Uterus (tissue), 2 donors: ENCODE measurements at regions not wholly inside any gene's neighbourhood (a gene's known extent, or its start where the extent isn't known, plus 50 kb on each side); places are given as distances from the start of the nearest gene placed in this dataset.

Source experiments
- POLR2A ChIP-seq, 2 donors: fragments of 450-650 bp; IDR thresholded peaks; one replicate each; pipeline ENCODE4 v1.6.1; 2016; ENCODE audit warnings: antibody characterized with exemption in 2 of 2, mild to moderate bottlenecking in 1 of 2, moderate library complexity in 1 of 2
- TF ChIP-seq, protein P1 (sequence below), 4 experiments: fragments of 200-600 bp in 2 of 4; fragments of 450-650 bp in 2 of 4; sonication (generic) in 2 of 4; IDR thresholded peaks; one replicate each; pipeline ENCODE4 v1.5.1; 2016 to 2019; ENCODE audit warnings: antibody characterized with exemption in 4 of 4, mild to moderate bottlenecking in 2 of 4, moderate library complexity in 1 of 4

- TF ChIP-seq, protein P1, sequence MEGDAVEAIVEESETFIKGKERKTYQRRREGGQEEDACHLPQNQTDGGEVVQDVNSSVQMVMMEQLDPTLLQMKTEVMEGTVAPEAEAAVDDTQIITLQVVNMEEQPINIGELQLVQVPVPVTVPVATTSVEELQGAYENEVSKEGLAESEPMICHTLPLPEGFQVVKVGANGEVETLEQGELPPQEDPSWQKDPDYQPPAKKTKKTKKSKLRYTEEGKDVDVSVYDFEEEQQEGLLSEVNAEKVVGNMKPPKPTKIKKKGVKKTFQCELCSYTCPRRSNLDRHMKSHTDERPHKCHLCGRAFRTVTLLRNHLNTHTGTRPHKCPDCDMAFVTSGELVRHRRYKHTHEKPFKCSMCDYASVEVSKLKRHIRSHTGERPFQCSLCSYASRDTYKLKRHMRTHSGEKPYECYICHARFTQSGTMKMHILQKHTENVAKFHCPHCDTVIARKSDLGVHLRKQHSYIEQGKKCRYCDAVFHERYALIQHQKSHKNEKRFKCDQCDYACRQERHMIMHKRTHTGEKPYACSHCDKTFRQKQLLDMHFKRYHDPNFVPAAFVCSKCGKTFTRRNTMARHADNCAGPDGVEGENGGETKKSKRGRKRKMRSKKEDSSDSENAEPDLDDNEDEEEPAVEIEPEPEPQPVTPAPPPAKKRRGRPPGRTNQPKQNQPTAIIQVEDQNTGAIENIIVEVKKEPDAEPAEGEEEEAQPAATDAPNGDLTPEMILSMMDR (IDR thresholded peaks at IDR 0.05), result no peak
- TF ChIP-seq POLR2A (IDR thresholded peaks at IDR 0.05), result no peak
These were observed 910.0 kb upstream of the GBE1 start for GRCh38 chr3:82671466-82671865.
